Liver (tissue), 7 donors: ENCODE measurements at regions not wholly inside any gene's neighbourhood (a gene's known extent, or its start where the extent isn't known, plus 50 kb on each side); places are given as distances from the start of the nearest gene placed in this dataset.
"Not testable (repeated sequence)": the region's sequence is repeated elsewhere in the genome, so short reads cannot be mapped to it uniquely, and the experiment has no call there.

Source experiments
- DNase-seq: peaks from one replicate; pipeline ENCODE4 v3.0.0-alpha.2; 2017; ENCODE audit warnings: low spot score
- H3K27ac ChIP-seq, 2 donors: one replicate each; pipeline ENCODE4 v1.7.0; 2013; ENCODE audit warnings: inconsistent platforms in 2 of 2, low read length in 2 of 2, control low read depth in 1 of 2, low read depth in 1 of 2, mild to moderate bottlenecking in 1 of 2
- H3K27me3 ChIP-seq, 4 donors: one replicate each; pipeline versions ENCODE4 v1.6.1 to v1.7.0; 2013; ENCODE audit warnings: low read length in 3 of 4, inconsistent platforms in 1 of 4, mild to moderate bottlenecking in 1 of 4, moderate library complexity in 1 of 4; ENCODE audit not compliant: control insufficient read depth in 4 of 4, insufficient read depth in 4 of 4
- H3K36me3 ChIP-seq, 4 donors: one replicate each; pipeline versions ENCODE4 v1.6.1 to v1.7.0; 2013; ENCODE audit warnings: low read length in 3 of 4, mild to moderate bottlenecking in 3 of 4, low read depth in 1 of 4, moderate library complexity in 1 of 4; ENCODE audit not compliant: control insufficient read depth in 4 of 4, insufficient read depth in 3 of 4
- H3K4me1 ChIP-seq, 4 donors: one replicate each; pipeline versions ENCODE4 v1.6.1 to v1.7.0; 2013; ENCODE audit warnings: low read length in 3 of 4, mild to moderate bottlenecking in 3 of 4, moderate library complexity in 1 of 4; ENCODE audit not compliant: control insufficient read depth in 4 of 4, insufficient read depth in 4 of 4
- H3K4me3 ChIP-seq, 3 donors: one replicate each; pipeline versions ENCODE4 v1.6.1 to v1.7.0; 2013; ENCODE audit warnings: low read length in 3 of 3, control low read depth in 1 of 3, low read depth in 1 of 3, mild to moderate bottlenecking in 1 of 3
- H3K9ac ChIP-seq, 2 donors: one replicate each; pipeline ENCODE4 v1.7.0; 2013; ENCODE audit warnings: low read length in 2 of 2, mild to moderate bottlenecking in 2 of 2, moderate library complexity in 2 of 2, control low read depth in 1 of 2, low read depth in 1 of 2
- H3K9me3 ChIP-seq, 4 donors: one replicate each; pipeline versions ENCODE4 v1.6.1 to v1.7.0; 2013; ENCODE audit warnings: low read length in 3 of 4; ENCODE audit not compliant: control insufficient read depth in 4 of 4
- FOXA1 ChIP-seq: IDR thresholded peaks from 2 replicates; pipeline ENCODE4 v1.6.1; 2016; ENCODE audit warnings: antibody characterized with exemption
- FOXA2 ChIP-seq: IDR thresholded peaks from 2 replicates; pipeline ENCODE4 v1.6.1; 2016; ENCODE audit warnings: antibody characterized with exemption
- GABPA ChIP-seq, 2 donors: IDR thresholded peaks in 1 of 2; conservative IDR thresholded peaks in 1 of 2; 2 replicates each; pipeline ENCODE4 v1.6.1; 2016; ENCODE audit warnings: antibody characterized with exemption in 2 of 2, mild to moderate bottlenecking in 1 of 2, moderate library complexity in 1 of 2
- HNF4A ChIP-seq, 2 donors: conservative IDR thresholded peaks; 2 replicates each; pipeline ENCODE4 v1.6.1; 2016; ENCODE audit warnings: antibody characterized with exemption in 2 of 2, mild to moderate bottlenecking in 2 of 2
- HNF4G ChIP-seq: IDR thresholded peaks from 2 replicates; pipeline ENCODE4 v1.6.1; 2016; ENCODE audit warnings: antibody characterized with exemption
- JUND ChIP-seq, 2 donors: IDR thresholded peaks; 2 replicates each; pipeline ENCODE4 v1.6.1; 2016; ENCODE audit warnings: antibody characterized with exemption in 2 of 2
- RAD21 ChIP-seq, 2 donors: IDR thresholded peaks; 2 replicates each; pipeline ENCODE4 v1.6.1; 2016; ENCODE audit warnings: antibody characterized with exemption in 2 of 2, mild to moderate bottlenecking in 2 of 2
- TAF1 ChIP-seq: conservative IDR thresholded peaks from 2 replicates; pipeline ENCODE4 v1.6.1; 2016; ENCODE audit warnings: antibody characterized with exemption, mild to moderate bottlenecking
- WGBS: extraction: QIAGEN DNeasy Blood & Tissue Kit; methylation state at CpG from one replicate; pipeline ENCODE4 v1.1.7; 2013; 5-methylcytosine and 5-hydroxymethylcytosine counted together
- TF ChIP-seq, protein P1 (sequence below): IDR thresholded peaks from 2 replicates; pipeline ENCODE4 v1.6.1; 2016; ENCODE audit warnings: antibody characterized with exemption
- TF ChIP-seq, protein P2 (sequence below): IDR thresholded peaks from 2 replicates; pipeline ENCODE4 v1.6.1; 2016; ENCODE audit warnings: antibody characterized with exemption, mild to moderate bottlenecking
- TF ChIP-seq, protein P3 (sequence below): IDR thresholded peaks from 2 replicates; pipeline ENCODE4 v1.6.1; 2016; ENCODE audit warnings: antibody characterized with exemption
- donor health status: healthy.
- donor health status: healthy.
- donor health status: healthy.
- donor health status: healthy.

DNA sequence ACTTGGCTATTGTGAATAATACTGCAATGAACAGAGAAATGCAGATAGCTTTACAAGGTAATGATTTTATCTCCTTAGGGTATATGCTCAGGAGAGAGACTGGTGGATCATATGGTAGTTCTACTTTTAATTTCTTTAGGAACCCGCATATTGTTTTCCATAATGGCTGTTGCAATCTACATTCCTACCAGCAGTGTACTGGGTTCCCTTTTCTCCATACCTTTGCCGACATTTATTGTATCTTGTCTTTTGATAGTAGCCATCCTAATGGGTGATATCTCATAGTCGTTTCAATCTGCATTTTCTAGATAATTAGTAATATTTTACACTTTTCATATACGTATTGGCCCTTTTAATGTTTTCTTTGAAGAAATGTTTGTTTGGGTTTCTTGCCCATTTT lies 702.9 kb upstream of the ACVR2A start:
- Histone ChIP-seq H3K4me1 (peaks cover 0 to 3% (median 0%) of the 10 kb centered on the region in 4 donors), H3K9me3 (no peaks in the 10 kb centered on the region), H3K36me3 (no peaks in the 10 kb centered on the region), H3K9ac (no peak overlapping the region), H3K4me3 (no peak overlapping the region), H3K27me3 (no peaks in the 10 kb centered on the region), H3K27ac (no peak overlapping the region)
- TF ChIP-seq RAD21 (IDR thresholded peaks at IDR 0.05): no peak
- DNase-seq: no peak
- 63% methylated on average over 4 of the region's 4 CpGs for WGBS

DNA sequence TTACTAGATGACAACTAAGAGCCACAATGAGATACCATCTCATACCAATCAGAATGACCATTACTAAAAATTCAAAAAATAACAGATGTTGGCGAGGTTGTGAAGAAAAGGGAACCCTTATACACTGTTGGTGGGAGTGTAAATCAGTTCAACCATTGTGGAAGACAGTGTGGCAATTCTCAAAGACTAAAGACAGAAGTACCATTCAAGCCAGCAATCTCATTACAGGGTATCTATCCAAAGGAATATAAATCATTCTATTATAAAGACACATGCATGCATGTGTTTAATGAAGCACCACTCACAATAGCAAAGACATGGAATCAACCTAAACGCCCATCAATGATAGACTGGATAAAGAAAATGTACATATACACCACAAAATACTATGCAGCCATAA lies 705.1 kb upstream of the ACVR2A start:
- not testable (repeated sequence) for DNase-seq, H3K4me1 ChIP-seq, H3K9ac ChIP-seq, H3K27ac ChIP-seq, H3K9me3 ChIP-seq, H3K27me3 ChIP-seq, H3K4me3 ChIP-seq, H3K36me3 ChIP-seq
- WGBS: 87% methylated on average over 2 of the region's 2 CpGs

DNA sequence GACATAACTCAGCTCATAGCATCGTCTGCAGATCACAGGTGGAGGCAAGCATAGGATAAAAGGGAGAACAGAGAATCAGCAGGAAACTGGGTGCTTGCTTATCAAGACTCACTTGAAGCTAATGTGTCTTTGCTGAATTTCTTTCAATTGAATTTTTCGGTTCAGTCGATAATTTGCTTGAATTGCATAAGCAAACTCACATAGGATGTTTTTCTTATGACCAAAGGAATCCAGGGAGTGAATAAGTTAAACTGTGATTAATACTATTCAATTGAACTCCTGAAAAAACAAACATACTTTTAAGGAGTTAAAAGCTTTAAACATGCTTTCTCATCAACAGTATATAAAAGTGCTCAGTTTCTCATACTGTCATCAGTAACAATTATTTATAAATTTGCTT lies 707.1 kb upstream of the ACVR2A start:
- H3K4me1 ChIP-seq: peaks cover 0 to 3% (median 0%) of the 10 kb centered on the region in 4 donors
- TF ChIP-seq GABPA (IDR thresholded peaks at IDR 0.05 in 1 of 2, conservative IDR thresholded peaks at IDR 0.05 in 1 of 2) (no peak), HNF4G (no peak), TAF1 (no peak), JUND (IDR thresholded peaks at IDR 0.05) (no peak), FOXA1 (no peak), HNF4A (conservative IDR thresholded peaks at IDR 0.05) (no peak), FOXA2 (no peak), RAD21 (IDR thresholded peaks at IDR 0.05) (no peak)
- TF ChIP-seq, protein P1, sequence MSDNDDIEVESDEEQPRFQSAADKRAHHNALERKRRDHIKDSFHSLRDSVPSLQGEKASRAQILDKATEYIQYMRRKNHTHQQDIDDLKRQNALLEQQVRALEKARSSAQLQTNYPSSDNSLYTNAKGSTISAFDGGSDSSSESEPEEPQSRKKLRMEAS: no peak
- TF ChIP-seq, protein P2, sequence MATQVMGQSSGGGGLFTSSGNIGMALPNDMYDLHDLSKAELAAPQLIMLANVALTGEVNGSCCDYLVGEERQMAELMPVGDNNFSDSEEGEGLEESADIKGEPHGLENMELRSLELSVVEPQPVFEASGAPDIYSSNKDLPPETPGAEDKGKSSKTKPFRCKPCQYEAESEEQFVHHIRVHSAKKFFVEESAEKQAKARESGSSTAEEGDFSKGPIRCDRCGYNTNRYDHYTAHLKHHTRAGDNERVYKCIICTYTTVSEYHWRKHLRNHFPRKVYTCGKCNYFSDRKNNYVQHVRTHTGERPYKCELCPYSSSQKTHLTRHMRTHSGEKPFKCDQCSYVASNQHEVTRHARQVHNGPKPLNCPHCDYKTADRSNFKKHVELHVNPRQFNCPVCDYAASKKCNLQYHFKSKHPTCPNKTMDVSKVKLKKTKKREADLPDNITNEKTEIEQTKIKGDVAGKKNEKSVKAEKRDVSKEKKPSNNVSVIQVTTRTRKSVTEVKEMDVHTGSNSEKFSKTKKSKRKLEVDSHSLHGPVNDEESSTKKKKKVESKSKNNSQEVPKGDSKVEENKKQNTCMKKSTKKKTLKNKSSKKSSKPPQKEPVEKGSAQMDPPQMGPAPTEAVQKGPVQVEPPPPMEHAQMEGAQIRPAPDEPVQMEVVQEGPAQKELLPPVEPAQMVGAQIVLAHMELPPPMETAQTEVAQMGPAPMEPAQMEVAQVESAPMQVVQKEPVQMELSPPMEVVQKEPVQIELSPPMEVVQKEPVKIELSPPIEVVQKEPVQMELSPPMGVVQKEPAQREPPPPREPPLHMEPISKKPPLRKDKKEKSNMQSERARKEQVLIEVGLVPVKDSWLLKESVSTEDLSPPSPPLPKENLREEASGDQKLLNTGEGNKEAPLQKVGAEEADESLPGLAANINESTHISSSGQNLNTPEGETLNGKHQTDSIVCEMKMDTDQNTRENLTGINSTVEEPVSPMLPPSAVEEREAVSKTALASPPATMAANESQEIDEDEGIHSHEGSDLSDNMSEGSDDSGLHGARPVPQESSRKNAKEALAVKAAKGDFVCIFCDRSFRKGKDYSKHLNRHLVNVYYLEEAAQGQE: no peak
- TF ChIP-seq, protein P3, sequence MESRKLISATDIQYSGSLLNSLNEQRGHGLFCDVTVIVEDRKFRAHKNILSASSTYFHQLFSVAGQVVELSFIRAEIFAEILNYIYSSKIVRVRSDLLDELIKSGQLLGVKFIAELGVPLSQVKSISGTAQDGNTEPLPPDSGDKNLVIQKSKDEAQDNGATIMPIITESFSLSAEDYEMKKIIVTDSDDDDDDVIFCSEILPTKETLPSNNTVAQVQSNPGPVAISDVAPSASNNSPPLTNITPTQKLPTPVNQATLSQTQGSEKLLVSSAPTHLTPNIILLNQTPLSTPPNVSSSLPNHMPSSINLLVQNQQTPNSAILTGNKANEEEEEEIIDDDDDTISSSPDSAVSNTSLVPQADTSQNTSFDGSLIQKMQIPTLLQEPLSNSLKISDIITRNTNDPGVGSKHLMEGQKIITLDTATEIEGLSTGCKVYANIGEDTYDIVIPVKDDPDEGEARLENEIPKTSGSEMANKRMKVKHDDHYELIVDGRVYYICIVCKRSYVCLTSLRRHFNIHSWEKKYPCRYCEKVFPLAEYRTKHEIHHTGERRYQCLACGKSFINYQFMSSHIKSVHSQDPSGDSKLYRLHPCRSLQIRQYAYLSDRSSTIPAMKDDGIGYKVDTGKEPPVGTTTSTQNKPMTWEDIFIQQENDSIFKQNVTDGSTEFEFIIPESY: no peak
- H3K36me3 ChIP-seq: no peaks in the 10 kb centered on the region
- H3K27ac ChIP-seq: no peak overlapping the region
- H3K27me3 ChIP-seq: no peaks in the 10 kb centered on the region
- WGBS: 63% methylated on average over 3 of the region's 3 CpGs
- DNase-seq: no peak
- no peak overlapping the region for H3K4me3 ChIP-seq
- no peak overlapping the region for H3K9ac ChIP-seq
- no peaks in the 10 kb centered on the region for H3K9me3 ChIP-seq
